ENCODE measurements at regions not wholly inside any gene's neighbourhood (a gene's known extent, or its start where the extent isn't known, plus 50 kb on each side); places are given as distances from the start of the nearest gene placed in this dataset.

GRCh38 chr2:129741165-129741564 lies 238.3 kb upstream of the RAB6C start:
- Histone ChIP-seq H3K4me1 (no peaks in the 10 kb centered on the region), H3K9me3 (no peaks in the 10 kb centered on the region), H3K36me3 (ENCODE audit: control insufficient read depth, insufficient read depth, low read length) (no peaks in the 10 kb centered on the region), H3K27me3 (replicated peaks; ENCODE audit: control insufficient read depth, insufficient read depth, low read length) (no peaks in the 10 kb centered on the region), H3K4me3 (ENCODE audit: low read depth, low read length) (no peak overlapping the region)
- POLR2A ChIA-PET: no interaction called here
- TF ChIP-seq CTCF (IDR thresholded peaks at IDR 0.05; ENCODE audit: insufficient read depth in 1 of 2, low read depth in 1 of 2, low read length in 1 of 2, severe bottlenecking in 1 of 2, unreplicated experiment in 1 of 2): no peak
- intact Hi-C loops (cut with micrococcal nuclease; ENCODE audit: unreplicated experiment): no loop called here
- no peaks in the 10 kb centered on the region for H3K4me1 Mint-ChIP-seq (ENCODE audit: low read depth, unreplicated experiment)
- no peak for DNase-seq
- H3K9me3 Mint-ChIP-seq (ENCODE audit: unreplicated experiment): no peaks in the 10 kb centered on the region
- no peak overlapping the region for H3K27ac Mint-ChIP-seq (ENCODE audit: unreplicated experiment)
- peaks cover 1% of the 10 kb centered on the region for H3K27me3 Mint-ChIP-seq (ENCODE audit: insufficient read depth, unreplicated experiment)
- H3K36me3 Mint-ChIP-seq (ENCODE audit: insufficient read depth, unreplicated experiment): no peaks in the 10 kb centered on the region
- CTCF ChIA-PET: no interaction called here
- H3K4me3 Mint-ChIP-seq (ENCODE audit: unreplicated experiment): no peak overlapping the region
- BruUV-seq (replicated peaks): no TSS peak

DNA sequence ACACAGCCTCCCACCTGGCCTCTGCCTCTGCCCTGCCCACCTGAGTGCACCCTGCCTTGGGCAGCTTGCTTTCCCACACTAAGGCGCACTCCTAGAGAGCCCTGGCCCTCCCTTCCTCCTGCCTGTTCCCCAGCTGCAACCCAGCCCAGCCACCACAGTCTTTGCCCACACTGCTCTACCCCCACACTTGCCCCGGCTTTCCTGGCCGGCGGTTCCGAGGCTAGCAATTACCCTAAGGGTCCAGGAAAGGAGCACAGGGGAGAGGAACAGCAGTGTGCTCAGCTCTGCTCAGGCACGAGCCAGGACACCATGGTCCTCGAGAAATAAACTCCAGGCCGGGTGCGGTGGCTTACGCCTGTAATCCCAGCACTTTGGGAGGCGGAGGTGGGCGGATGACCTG lies 237.8 kb upstream of the RAB6C start:
- intact Hi-C loops (cut with micrococcal nuclease; ENCODE audit: unreplicated experiment): no loop called here
- peaks cover 5% of the 10 kb centered on the region for H3K27me3 Mint-ChIP-seq (ENCODE audit: insufficient read depth, unreplicated experiment)
- H3K4me3 Mint-ChIP-seq (ENCODE audit: unreplicated experiment): no peak overlapping the region
- H3K36me3 ChIP-seq (ENCODE audit: control insufficient read depth, insufficient read depth, low read length): no peaks in the 10 kb centered on the region
- TF ChIP-seq CTCF (IDR thresholded peaks at IDR 0.05; ENCODE audit: insufficient read depth in 1 of 2, low read depth in 1 of 2, low read length in 1 of 2, severe bottlenecking in 1 of 2, unreplicated experiment in 1 of 2): no peak
- DNase-seq: no peak
- ChIA-PET CTCF (no interaction called here), POLR2A (no interaction called here)
- no peaks in the 10 kb centered on the region for H3K4me1 Mint-ChIP-seq (ENCODE audit: low read depth, unreplicated experiment)
- no peaks in the 10 kb centered on the region for H3K27me3 ChIP-seq (replicated peaks; ENCODE audit: control insufficient read depth, insufficient read depth, low read length)
- H3K4me1 ChIP-seq: no peaks in the 10 kb centered on the region
- BruUV-seq (replicated peaks): no TSS peak
- H3K9me3 ChIP-seq: no peaks in the 10 kb centered on the region
- no peaks in the 10 kb centered on the region for H3K9me3 Mint-ChIP-seq (ENCODE audit: unreplicated experiment)
- no peaks in the 10 kb centered on the region for H3K36me3 Mint-ChIP-seq (ENCODE audit: insufficient read depth, unreplicated experiment)
- no peak overlapping the region for H3K4me3 ChIP-seq (ENCODE audit: low read depth, low read length)
- no peak overlapping the region for H3K27ac Mint-ChIP-seq (ENCODE audit: unreplicated experiment)

GRCh38 chr2:129742415-129743180 lies 236.9 kb upstream of the RAB6C start:
- intact Hi-C loops (cut with micrococcal nuclease; ENCODE audit: unreplicated experiment): no loop called here
- H3K27me3 Mint-ChIP-seq (ENCODE audit: insufficient read depth, unreplicated experiment): peaks cover 5% of the 10 kb centered on the region
- H3K4me1 ChIP-seq: no peaks in the 10 kb centered on the region

More at GRCh38 chr2:129742415-129743180, 236.9 kb upstream of the RAB6C start:
- Mint-ChIP-seq H3K27ac (ENCODE audit: unreplicated experiment) (no peak overlapping the region), H3K4me3 (ENCODE audit: unreplicated experiment) (no peak overlapping the region), H3K4me1 (ENCODE audit: low read depth, unreplicated experiment) (no peaks in the 10 kb centered on the region), H3K9me3 (ENCODE audit: unreplicated experiment) (no peaks in the 10 kb centered on the region), H3K36me3 (ENCODE audit: insufficient read depth, unreplicated experiment) (no peaks in the 10 kb centered on the region)
- ChIA-PET POLR2A (no interaction called here), CTCF (no interaction called here)
- no peak for TF ChIP-seq CTCF (IDR thresholded peaks at IDR 0.05; ENCODE audit: insufficient read depth in 1 of 2, low read depth in 1 of 2, low read length in 1 of 2, severe bottlenecking in 1 of 2, unreplicated experiment in 1 of 2)
- no peaks in the 10 kb centered on the region for H3K36me3 ChIP-seq (ENCODE audit: control insufficient read depth, insufficient read depth, low read length)
- DNase-seq: no peak
- no TSS peak for BruUV-seq (replicated peaks)
- no peaks in the 10 kb centered on the region for H3K27me3 ChIP-seq (replicated peaks; ENCODE audit: control insufficient read depth, insufficient read depth, low read length)
- H3K4me3 ChIP-seq (ENCODE audit: low read depth, low read length): no peak overlapping the region
- H3K9me3 ChIP-seq: no peaks in the 10 kb centered on the region

All from Caco-2 (cell line).